NK-92 treated with Interleukin-12 subunit alpha and Interleukin-12 subunit beta, amount 100 ng/mL, for 24 hours (cell line): ENCODE measurements at regions not wholly inside any gene's neighbourhood (a gene's known extent, or its start where the extent isn't known, plus 50 kb on each side); places are given as distances from the start of the nearest gene placed in this dataset.
"Not testable (repeated sequence)": the region's sequence is repeated elsewhere in the genome, so short reads cannot be mapped to it uniquely, and the experiment has no call there.

ENCODE experiments used
- DNase-seq: peaks from one replicate; lab custom pipeline; 2025; lab: John Stamatoyannopoulos, UW

GRCh38 chr4:57329279-57329678 lies 219.1 kb upstream of the IGFBP7 start:
- DNase-seq = no peak

DNA sequence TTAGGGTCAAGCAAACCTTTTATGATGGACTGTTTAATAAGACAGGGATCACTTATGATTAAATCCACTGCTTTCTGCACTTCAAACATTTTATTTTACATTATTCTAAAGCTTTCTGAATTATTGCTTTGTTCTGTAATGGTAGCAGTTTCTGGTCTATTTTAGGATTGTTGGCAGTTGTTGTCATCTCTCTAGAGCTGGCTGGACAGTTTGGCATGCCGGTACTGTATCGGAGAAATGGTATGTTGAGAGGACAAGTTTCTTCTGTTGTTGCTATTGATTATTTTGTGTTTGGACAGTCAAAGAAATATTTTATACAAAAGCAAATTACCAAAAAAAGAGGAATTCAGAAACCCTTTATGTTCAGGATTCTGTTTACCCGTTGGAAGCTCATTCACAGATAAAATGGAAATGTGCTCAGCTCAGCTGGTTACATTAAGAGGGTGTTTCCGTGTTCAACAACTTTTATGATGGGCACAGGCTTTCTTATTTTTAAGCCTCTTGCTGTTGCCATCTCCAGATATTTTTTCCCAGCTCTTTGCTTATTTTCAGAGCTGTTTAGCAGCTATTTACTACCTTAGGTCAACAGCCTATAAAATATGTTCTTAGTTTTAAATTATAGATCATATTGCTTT lies 214.6 kb upstream of the IGFBP7 start:
- no peak for DNase-seq

GRCh38 chr4:57320849-57321248 lies 210.7 kb upstream of the IGFBP7 start:
- no peak for DNase-seq

- DNase-seq = no peak
Observed at GRCh38 chr4:57320217-57320616, 210.0 kb upstream of the IGFBP7 start.

GRCh38 chr4:57318703-57319102 lies 208.5 kb upstream of the IGFBP7 start:
- DNase-seq = no peak

DNA sequence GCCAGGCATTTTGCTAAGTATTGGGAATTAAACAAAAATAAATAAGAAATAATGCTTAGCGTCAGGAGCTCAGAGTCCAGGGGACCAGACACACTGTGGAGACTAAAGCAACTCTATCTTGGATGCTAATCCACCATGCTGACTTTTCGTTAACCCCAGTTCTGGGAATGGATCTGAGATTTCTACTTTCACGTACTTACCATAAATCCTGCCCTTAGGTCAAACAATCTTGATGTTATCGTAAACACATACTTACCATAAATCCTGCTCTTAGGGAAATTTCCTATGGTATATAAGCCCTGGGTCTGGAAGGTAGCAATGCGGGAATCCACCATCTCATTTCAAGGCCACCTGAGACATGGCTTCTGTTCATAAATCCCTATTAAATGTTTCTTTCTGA lies 204.5 kb upstream of the IGFBP7 start:
- DNase-seq = no peak

GRCh38 chr4:57312296-57312695 lies 202.1 kb upstream of the IGFBP7 start:
- DNase-seq = no peak

DNA sequence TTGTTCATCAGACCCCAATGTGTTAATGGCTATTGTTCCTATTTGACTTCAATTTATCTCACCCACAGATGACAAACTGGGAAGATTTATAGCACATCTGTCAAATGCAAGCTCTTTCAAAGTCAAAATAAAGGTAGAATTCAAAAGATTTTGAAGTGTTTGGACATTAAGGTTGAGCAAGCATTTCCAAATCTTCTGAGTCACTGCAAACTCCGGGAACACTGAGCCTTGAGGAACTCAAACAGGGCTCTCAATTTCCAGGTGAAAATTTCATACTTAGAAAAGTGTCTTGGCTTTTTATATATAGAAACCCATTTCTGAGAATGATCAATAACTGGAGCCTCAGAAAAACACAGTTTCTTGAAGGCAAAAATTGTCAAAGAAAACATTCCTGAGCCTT lies 199.5 kb upstream of the IGFBP7 start:
- DNase-seq = no peak

DNA sequence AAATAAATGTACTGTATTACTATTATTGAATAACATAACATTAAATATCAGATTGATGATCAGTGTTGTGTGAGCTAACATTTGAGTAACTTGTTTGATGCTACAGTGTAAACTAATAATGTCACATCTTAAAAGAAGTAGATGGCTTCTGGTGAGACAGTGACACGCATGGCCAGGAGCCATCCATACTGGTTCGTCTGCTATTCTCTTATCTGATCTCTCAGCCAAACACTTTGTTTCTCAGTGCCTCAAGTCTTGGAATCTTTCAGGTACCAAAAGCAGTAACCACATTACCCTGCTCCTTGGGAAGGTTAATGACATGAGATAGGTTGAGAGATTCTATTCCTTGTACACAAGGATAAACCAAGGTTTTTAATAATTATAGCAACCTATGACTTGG lies 198.1 kb upstream of the IGFBP7 start:
- DNase-seq = no peak

GRCh38 chr4:57305836-57306235 lies 195.7 kb upstream of the IGFBP7 start:
- DNase-seq = no peak

DNA sequence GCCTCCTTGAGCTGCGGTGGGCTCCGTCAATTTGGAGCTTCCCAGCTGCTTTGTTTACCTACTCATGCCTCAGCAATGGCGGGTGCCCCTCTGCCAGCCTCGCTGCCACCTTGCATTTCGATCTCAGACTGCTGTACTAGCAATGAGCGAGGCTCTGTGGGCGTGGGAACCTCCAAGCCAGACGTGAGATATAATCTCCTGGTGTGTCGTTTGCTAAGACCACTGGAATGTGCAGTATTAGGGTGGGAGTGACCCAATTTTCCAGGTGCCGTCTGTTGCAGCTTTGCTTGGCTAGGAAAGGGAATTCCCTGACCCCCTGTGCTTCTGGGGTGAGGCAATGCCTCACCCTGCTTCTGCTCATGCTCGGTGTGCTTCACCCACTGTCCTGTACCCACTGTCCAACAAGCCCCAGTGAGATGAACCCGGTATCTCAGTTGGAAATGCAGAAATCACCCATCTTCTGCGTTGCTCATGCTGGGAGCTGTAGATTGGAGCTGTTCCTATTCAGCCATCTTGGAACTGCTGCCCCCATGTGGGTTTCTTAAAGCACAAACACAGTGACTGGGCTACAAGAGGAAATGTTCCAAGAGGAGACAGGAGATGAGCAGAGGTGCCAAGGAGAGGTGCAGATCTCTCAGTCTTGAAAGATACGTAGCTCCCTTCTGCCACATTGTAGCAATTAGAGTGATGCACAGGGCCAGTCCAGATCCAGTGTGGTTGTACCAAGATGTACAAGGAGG lies 193.0 kb upstream of the IGFBP7 start:
- no peak for DNase-seq

GRCh38 chr4:57300300-57300699 lies 190.1 kb upstream of the IGFBP7 start:
- not testable (repeated sequence) for DNase-seq

DNA sequence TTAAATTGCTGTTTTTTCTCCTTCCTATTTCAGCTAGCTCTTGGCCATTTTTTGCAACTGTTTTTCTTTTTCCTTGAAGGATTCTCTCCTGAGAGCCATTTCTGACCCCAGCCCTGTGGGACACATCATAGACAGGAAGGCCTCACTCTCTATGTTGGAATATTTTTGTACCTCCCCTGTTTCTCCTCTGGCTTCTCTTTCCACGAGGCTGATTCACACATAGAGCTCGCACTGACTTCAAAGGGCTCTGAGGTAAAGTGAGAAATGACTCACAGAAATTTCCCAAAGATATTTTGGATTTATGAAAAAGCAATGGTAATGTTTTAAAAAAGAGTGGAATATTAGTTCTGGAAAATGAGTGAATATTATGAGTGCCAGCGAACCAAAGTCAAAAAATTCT lies 181.7 kb upstream of the IGFBP7 start:
- no peak for DNase-seq

- DNase-seq = no peak
Observed at GRCh38 chr4:57287687-57288604, 177.8 kb upstream of the IGFBP7 start.

DNA sequence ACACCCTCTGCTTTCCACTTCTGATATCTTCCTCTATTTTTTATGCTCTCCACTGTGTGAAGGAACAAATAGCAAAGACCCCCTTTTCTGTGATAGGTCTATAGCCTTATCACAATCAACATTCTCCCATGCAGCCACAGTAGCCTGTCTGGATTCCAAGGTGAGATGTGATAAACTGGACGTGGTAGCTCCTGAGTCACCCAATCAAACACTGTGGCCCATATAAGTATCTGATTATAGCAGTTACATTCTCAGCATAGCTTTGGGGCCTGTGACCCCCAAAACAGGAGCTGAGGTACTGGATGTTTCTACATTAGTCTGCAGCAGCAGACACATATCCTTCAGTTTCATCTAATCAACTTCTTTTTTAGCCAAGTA lies 172.7 kb upstream of the IGFBP7 start:
- DNase-seq = no peak

DNA sequence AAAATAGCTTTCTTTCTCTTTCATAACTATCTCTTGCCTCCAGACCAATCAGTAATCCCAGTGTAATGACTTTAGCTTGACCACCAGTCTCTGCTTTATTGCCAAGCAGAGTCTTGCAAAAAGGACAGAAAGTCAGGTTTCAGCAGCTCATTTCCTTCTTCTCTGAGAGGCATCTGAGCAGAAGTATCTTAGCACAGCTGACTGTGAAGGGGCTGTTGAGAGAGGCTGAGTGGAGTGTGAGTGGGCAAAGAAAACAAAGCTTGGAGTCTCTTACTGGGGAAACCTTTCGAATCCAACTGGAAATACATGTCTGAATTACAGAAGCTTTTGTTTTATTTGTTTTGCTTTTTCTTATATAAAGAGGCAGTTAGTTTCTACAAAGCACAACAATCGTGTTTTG lies 170.3 kb upstream of the IGFBP7 start:
- no peak for DNase-seq

DNA sequence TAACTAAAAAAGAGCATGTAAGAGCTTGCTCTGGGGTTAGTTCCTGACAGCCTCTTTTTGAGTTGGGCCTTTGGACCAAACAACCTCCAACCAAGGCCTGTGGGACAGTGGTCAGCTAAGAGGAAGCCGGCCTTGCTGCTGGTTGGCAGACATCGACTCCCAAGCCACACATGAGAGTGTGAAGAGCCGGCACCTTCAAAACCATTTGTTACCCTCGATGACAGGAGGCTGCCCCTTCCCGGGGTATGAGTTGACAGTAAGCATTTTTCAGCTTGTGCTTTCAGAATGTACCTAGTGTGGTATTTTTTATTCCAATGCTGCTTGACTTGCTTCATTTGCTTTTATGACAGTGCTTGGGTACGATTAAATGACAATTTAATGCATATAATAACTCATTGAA lies 168.6 kb upstream of the IGFBP7 start:
- DNase-seq = no peak

- no peak for DNase-seq
Observed at GRCh38 chr4:57274082-57274481, 163.9 kb upstream of the IGFBP7 start.

DNA sequence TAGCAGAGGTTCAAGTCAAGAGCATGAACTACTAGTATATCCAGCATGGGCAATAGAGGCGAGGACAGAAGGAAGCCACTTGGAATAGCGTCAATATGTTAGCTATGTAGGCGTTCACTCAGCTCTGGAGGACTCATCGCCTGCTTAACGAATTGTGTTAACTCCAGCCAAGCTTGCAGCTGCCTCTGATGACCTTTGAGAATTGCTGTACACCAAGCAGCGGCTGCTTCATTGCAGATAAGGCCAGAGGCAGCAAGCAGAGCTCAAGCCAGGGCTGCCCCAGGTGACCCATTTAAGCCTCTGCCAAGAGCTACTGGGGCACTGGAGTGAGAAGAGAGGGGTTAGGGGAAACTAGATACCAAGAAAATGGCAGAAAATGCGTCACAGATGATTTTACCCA lies 160.2 kb upstream of the IGFBP7 start:
- DNase-seq = no peak

GRCh38 chr4:57265831-57266582 lies 155.8 kb upstream of the IGFBP7 start:
- no peak for DNase-seq

DNA sequence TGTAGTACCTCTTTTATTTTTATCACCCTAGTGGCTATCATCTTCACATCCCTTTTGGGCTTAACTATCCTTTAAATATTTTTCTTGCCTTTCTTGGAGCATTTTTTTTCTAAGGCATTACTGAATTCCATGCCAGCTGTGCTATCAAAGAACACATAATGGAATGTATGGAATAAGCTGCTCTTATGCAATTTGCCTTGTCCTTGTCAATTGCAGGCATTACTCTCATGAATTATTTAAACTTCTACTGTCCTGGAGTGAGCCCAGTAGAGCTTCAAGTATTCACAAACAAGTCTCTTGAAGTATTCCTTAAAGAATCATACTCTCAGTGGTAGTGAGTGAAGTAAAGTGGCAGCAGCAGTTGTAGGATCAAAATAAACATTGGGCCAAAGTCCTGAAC lies 144.6 kb upstream of the IGFBP7 start:
- DNase-seq = no peak

DNA sequence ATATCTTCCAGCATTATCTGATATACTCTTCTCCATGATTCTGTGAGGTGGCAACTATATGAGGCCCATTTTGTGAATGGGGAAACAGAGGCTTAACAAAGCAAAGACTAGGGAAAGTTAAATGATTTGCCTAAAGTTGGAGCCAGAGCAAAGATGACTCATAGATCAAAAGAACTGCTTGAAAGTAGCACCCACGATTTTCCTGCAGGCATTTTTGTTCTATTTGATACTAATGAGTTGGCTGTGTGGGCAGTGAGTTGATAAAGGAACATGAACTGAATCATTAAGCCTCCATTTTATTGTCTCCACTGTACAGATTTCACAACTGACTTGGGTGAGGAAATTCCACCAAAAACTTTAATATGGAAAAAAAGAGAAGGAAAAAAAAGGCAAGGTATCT lies 138.9 kb upstream of the IGFBP7 start:
- no peak for DNase-seq
